Stimulated activated naive CD8-positive, alpha-beta T cell treated with anti-CD3 and anti-CD28 coated beads, Interleukin-15, Interleukin-2, amounts not matched to agents 100 ng/mL and 50 ng/mL, for 24 hours (primary cell): ENCODE measurements at regions not wholly inside any gene's neighbourhood (a gene's known extent, or its start where the extent isn't known, plus 50 kb on each side); places are given as distances from the start of the nearest gene placed in this dataset.

Experiments used
- H3K27ac Mint-ChIP-seq: one replicate; pipeline ENCODE4 v1.8.0; 2021; ENCODE audit warnings: mild to moderate bottlenecking, mixed read lengths
- H3K27me3 Mint-ChIP-seq: one replicate; pipeline ENCODE4 v1.8.0; 2021; ENCODE audit warnings: mixed read lengths
- H3K36me3 Mint-ChIP-seq: one replicate; pipeline ENCODE4 v1.8.0; 2021; ENCODE audit warnings: low read depth, mixed read lengths
- H3K4me1 Mint-ChIP-seq: one replicate; pipeline ENCODE4 v1.8.0; 2021; ENCODE audit warnings: low read depth, mixed read lengths
- H3K4me3 Mint-ChIP-seq: one replicate; pipeline ENCODE4 v1.8.0; 2021; ENCODE audit warnings: mild to moderate bottlenecking, mixed read lengths
- H3K9me3 Mint-ChIP-seq: one replicate; pipeline ENCODE4 v1.8.0; 2021; ENCODE audit warnings: mixed read lengths

- no peak overlapping the region for H3K4me3 Mint-ChIP-seq
- no peak overlapping the region for H3K27ac Mint-ChIP-seq
- H3K36me3 Mint-ChIP-seq = no peaks in the 10 kb centered on the region
- H3K9me3 Mint-ChIP-seq = no peaks in the 10 kb centered on the region
- H3K4me1 Mint-ChIP-seq = no peaks in the 10 kb centered on the region
- H3K27me3 Mint-ChIP-seq = peaks cover 75% of the 10 kb centered on the region
These were observed 51.6 kb upstream of the HOXC13 start for GRCh38 chr12:53887006-53887405.

DNA sequence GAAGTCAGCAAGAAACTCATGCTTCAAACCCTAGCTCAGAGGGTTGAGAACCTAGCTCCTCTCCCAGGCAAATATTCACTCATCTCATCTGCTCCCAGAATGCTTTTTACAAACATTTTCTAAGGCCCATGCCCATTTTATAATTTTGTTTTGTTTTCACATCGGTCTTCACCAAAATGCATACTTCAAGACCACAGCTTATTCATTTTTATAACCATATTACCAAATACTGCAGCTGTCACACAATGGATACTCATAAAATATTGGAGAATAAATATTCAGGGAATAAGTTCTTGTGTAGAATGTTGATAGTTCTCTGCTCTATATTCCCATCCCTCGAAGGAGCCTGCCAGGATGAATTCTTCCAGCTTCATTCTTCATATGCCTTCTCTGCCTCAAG lies 50.8 kb upstream of the HOXC13 start:
- Mint-ChIP-seq H3K9me3 (no peaks in the 10 kb centered on the region), H3K4me3 (no peak overlapping the region), H3K4me1 (no peaks in the 10 kb centered on the region), H3K27ac (no peak overlapping the region), H3K27me3 (peaks cover 72% of the 10 kb centered on the region), H3K36me3 (no peaks in the 10 kb centered on the region)
